Duodenal mucosa (tissue), 2 donors: ENCODE measurements at regions not wholly inside any gene's neighbourhood (a gene's known extent, or its start where the extent isn't known, plus 50 kb on each side); places are given as distances from the start of the nearest gene placed in this dataset.

Source experiments
- H3K27ac ChIP-seq: one replicate; pipeline ENCODE4 v1.7.0; 2013; ENCODE audit warnings: low read depth, low read length
- H3K27me3 ChIP-seq, 2 donors: one replicate each; pipeline ENCODE4 v1.7.0; 2013; ENCODE audit warnings: low read length in 2 of 2, control low read depth in 1 of 2; ENCODE audit not compliant: insufficient read depth in 2 of 2, control insufficient read depth in 1 of 2
- H3K36me3 ChIP-seq, 2 donors: one replicate each; pipeline ENCODE4 v1.7.0; 2013; ENCODE audit warnings: low read length in 2 of 2, control low read depth in 1 of 2; ENCODE audit not compliant: insufficient read depth in 2 of 2, control insufficient read depth in 1 of 2
- H3K4me1 ChIP-seq, 2 donors: one replicate each; pipeline ENCODE4 v1.7.0; 2013; ENCODE audit warnings: low read length in 2 of 2, control low read depth in 1 of 2; ENCODE audit not compliant: insufficient read depth in 2 of 2, control insufficient read depth in 1 of 2
- H3K4me3 ChIP-seq, 2 donors: one replicate each; pipeline ENCODE4 v1.7.0; 2013; ENCODE audit warnings: low read length in 2 of 2, low read depth in 1 of 2
- H3K9ac ChIP-seq, 2 donors: one replicate each; pipeline ENCODE4 v1.7.0; 2013; ENCODE audit warnings: low read length in 2 of 2, low read depth in 1 of 2
- H3K9me3 ChIP-seq, 2 donors: one replicate each; pipeline ENCODE4 v1.7.0; 2013; ENCODE audit warnings: low read length in 2 of 2, control low read depth in 1 of 2; ENCODE audit not compliant: control insufficient read depth in 1 of 2

GRCh38 chr5:147176422-147176821 lies 58.4 kb upstream of the STK32A start:
- no peak overlapping the region for H3K27ac ChIP-seq

GRCh38 chr5:147177125-147177840 lies 57.5 kb upstream of the STK32A start:
- no peaks in the 10 kb centered on the region for H3K27me3 ChIP-seq
- H3K27ac ChIP-seq = no peak overlapping the region

More at GRCh38 chr5:147176422-147176821, 58.4 kb upstream of the STK32A start:
- Histone ChIP-seq H3K4me1 (peaks cover 24 to 34% of the 10 kb centered on the region in 2 donors), H3K27me3 (no peaks in the 10 kb centered on the region), H3K4me3 (no peak overlapping the region), H3K9ac (no peak overlapping the region), H3K9me3 (no peaks in the 10 kb centered on the region), H3K36me3 (no peaks in the 10 kb centered on the region)

GRCh38 chr5:147179562-147180147 lies 55.2 kb upstream of the STK32A start:
- no peaks in the 10 kb centered on the region for H3K27me3 ChIP-seq
- peaks cover 18 to 26% of the 10 kb centered on the region in 2 donors for H3K4me1 ChIP-seq
- H3K9ac ChIP-seq = no peak overlapping the region
- no peak overlapping the region for H3K4me3 ChIP-seq
- H3K9me3 ChIP-seq = no peaks in the 10 kb centered on the region
- H3K36me3 ChIP-seq = no peaks in the 10 kb centered on the region
- H3K27ac ChIP-seq = no peak overlapping the region

More at GRCh38 chr5:147177125-147177840, 57.5 kb upstream of the STK32A start:
- Histone ChIP-seq H3K4me3 (no peak overlapping the region), H3K36me3 (no peaks in the 10 kb centered on the region), H3K9ac (no peak overlapping the region), H3K9me3 (no peaks in the 10 kb centered on the region), H3K4me1 (peaks cover 24 to 34% of the 10 kb centered on the region in 2 donors)

GRCh38 chr5:147180751-147181150 lies 54.1 kb upstream of the STK32A start:
- Histone ChIP-seq H3K27me3 (no peaks in the 10 kb centered on the region), H3K27ac (no peak overlapping the region), H3K9me3 (no peaks in the 10 kb centered on the region), H3K36me3 (no peaks in the 10 kb centered on the region), H3K4me3 (no peak overlapping the region), H3K9ac (no peak overlapping the region), H3K4me1 (peaks cover 15 to 17% of the 10 kb centered on the region in 2 donors)
